ENCODE measurements at regions not wholly inside any gene's neighbourhood (a gene's known extent, or its start where the extent isn't known, plus 50 kb on each side); places are given as distances from the start of the nearest gene placed in this dataset.
"Not testable (repeated sequence)": the region's sequence is repeated elsewhere in the genome, so short reads cannot be mapped to it uniquely, and the experiment has no call there.

GRCh38 chr18:38752430-38752829 lies 1186.8 kb upstream of the CELF4 start:
- no peak overlapping the region for H3K4me3 ChIP-seq (ENCODE audit: low read depth, low read length)
- no peak for DNase-seq (ENCODE audit: low read depth)
- TF ChIP-seq MYC (IDR thresholded peaks at IDR 0.05; ENCODE audit: low read depth, low read length) (no peak), MAX (IDR thresholded peaks at IDR 0.05; ENCODE audit: low read depth, low read length) (no peak), POLR2A (IDR thresholded peaks at IDR 0.05; ENCODE audit: extremely low read depth, insufficient read length) (no peak)

- no peak for DNase-seq (ENCODE audit: low read depth)
- no peak for TF ChIP-seq MAX (IDR thresholded peaks at IDR 0.05; ENCODE audit: low read depth, low read length)
- no peak for TF ChIP-seq POLR2A (IDR thresholded peaks at IDR 0.05; ENCODE audit: extremely low read depth, insufficient read length)
- TF ChIP-seq, protein P1, sequence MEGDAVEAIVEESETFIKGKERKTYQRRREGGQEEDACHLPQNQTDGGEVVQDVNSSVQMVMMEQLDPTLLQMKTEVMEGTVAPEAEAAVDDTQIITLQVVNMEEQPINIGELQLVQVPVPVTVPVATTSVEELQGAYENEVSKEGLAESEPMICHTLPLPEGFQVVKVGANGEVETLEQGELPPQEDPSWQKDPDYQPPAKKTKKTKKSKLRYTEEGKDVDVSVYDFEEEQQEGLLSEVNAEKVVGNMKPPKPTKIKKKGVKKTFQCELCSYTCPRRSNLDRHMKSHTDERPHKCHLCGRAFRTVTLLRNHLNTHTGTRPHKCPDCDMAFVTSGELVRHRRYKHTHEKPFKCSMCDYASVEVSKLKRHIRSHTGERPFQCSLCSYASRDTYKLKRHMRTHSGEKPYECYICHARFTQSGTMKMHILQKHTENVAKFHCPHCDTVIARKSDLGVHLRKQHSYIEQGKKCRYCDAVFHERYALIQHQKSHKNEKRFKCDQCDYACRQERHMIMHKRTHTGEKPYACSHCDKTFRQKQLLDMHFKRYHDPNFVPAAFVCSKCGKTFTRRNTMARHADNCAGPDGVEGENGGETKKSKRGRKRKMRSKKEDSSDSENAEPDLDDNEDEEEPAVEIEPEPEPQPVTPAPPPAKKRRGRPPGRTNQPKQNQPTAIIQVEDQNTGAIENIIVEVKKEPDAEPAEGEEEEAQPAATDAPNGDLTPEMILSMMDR (IDR thresholded peaks at IDR 0.05; ENCODE audit: low read depth, low read length), result no peak
- no peak for TF ChIP-seq MYC (IDR thresholded peaks at IDR 0.05; ENCODE audit: low read depth, low read length)
- no peak overlapping the region for H3K4me3 ChIP-seq (ENCODE audit: low read depth, low read length)
Observed at GRCh38 chr18:38751898-38752297, 1186.3 kb upstream of the CELF4 start.

- no peak for DNase-seq (ENCODE audit: low read depth)
- TF ChIP-seq MYC (IDR thresholded peaks at IDR 0.05; ENCODE audit: low read depth, low read length) (no peak), POLR2A (IDR thresholded peaks at IDR 0.05; ENCODE audit: extremely low read depth, insufficient read length) (no peak), MAX (IDR thresholded peaks at IDR 0.05; ENCODE audit: low read depth, low read length) (no peak)
- TF ChIP-seq, protein P1 (IDR thresholded peaks at IDR 0.05; ENCODE audit: low read depth, low read length), result no peak
- H3K4me3 ChIP-seq (ENCODE audit: low read depth, low read length), result no peak overlapping the region
Observed at GRCh38 chr18:38751211-38751610, 1185.6 kb upstream of the CELF4 start.

DNA sequence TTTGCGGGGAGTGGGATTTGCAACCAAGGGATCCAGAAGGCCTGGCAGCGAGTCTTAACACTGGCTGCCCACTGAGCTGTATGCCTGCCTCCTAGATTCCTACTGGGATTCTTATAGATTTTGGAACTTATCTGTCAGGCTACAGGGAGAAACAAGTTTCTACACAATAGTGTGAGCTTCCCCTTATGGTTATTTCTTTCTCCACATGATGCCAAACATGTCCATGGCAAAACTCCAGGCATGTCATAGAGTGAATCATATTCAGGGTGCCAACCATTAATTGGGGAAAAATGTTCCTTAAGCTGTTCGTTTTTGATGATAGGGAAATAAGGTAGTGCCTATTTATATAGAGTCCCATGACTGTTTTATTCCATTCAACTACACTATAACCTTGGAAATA lies 1185.2 kb upstream of the CELF4 start:
- TF ChIP-seq, protein P1 (IDR thresholded peaks at IDR 0.05; ENCODE audit: low read depth, low read length), result no peak
- TF ChIP-seq MAX (IDR thresholded peaks at IDR 0.05; ENCODE audit: low read depth, low read length), result no peak
- TF ChIP-seq MYC (IDR thresholded peaks at IDR 0.05; ENCODE audit: low read depth, low read length), result no peak
- no peak overlapping the region for H3K4me3 ChIP-seq (ENCODE audit: low read depth, low read length)
- DNase-seq (ENCODE audit: low read depth), result no peak

GRCh38 chr18:38747153-38747552 lies 1181.6 kb upstream of the CELF4 start:
- TF ChIP-seq, protein P1 (IDR thresholded peaks at IDR 0.05; ENCODE audit: low read depth, low read length), result no peak
- TF ChIP-seq MAX (IDR thresholded peaks at IDR 0.05; ENCODE audit: low read depth, low read length), result no peak
- no peak for TF ChIP-seq MYC (IDR thresholded peaks at IDR 0.05; ENCODE audit: low read depth, low read length)
- no peak for TF ChIP-seq POLR2A (IDR thresholded peaks at IDR 0.05; ENCODE audit: extremely low read depth, insufficient read length)
- DNase-seq (ENCODE audit: low read depth), result peak; percentile 8

GRCh38 chr18:38720181-38720580 lies 1154.6 kb upstream of the CELF4 start:
- DNase-seq (ENCODE audit: low read depth); H3K4me3 ChIP-seq (ENCODE audit: low read depth, low read length): not testable (repeated sequence)

More at GRCh38 chr18:38747153-38747552, 1181.6 kb upstream of the CELF4 start:
- no peak overlapping the region for H3K4me3 ChIP-seq (ENCODE audit: low read depth, low read length)

DNA sequence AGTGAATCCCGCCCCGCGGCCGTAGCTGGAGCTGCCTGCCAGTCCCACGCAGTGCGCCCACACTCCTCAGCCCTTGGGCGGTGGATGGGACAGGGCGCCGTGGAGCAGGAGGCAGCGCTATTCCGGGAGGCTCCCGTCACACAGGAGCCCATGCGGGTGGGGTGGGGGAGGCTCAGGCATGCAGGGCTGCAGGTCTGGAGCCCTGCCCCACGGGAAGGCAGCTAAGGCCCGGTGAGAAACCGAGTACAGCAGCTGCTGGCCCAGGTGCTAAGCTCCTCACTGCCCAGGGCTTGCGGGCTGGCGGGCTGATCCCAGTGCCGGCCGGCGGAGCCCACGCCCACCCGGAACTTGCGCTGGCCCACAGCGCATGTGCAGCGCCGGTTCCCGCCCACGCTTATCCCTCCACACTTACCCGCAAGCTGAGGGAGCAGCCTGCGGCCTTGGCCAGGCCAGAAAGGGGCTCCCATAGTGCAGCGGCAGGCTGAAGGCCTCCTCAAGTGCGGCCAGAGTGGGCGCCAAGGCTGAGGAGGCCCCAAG lies 1152.8 kb upstream of the CELF4 start:
- TF ChIP-seq MYC (IDR thresholded peaks at IDR 0.05; ENCODE audit: low read depth, low read length) (no peak), POLR2A (IDR thresholded peaks at IDR 0.05; ENCODE audit: extremely low read depth, insufficient read length) (no peak), MAX (IDR thresholded peaks at IDR 0.05; ENCODE audit: low read depth, low read length) (no peak)
- TF ChIP-seq, protein P1 (IDR thresholded peaks at IDR 0.05; ENCODE audit: low read depth, low read length), result no peak
- no peak for DNase-seq (ENCODE audit: low read depth)

More for the DNA sequence above, 1152.8 kb upstream of the CELF4 start:
- no peak overlapping the region for H3K4me3 ChIP-seq (ENCODE audit: low read depth, low read length)
